H4 (cell line): ENCODE measurements at regions not wholly inside any gene's neighbourhood (a gene's known extent, or its start where the extent isn't known, plus 50 kb on each side); places are given as distances from the start of the nearest gene placed in this dataset.

Experiments used
- DNase-seq: peaks from one replicate; pipeline ENCODE4 v3.0.0-alpha.2; 2015; ENCODE audit warnings: low spot score

DNA sequence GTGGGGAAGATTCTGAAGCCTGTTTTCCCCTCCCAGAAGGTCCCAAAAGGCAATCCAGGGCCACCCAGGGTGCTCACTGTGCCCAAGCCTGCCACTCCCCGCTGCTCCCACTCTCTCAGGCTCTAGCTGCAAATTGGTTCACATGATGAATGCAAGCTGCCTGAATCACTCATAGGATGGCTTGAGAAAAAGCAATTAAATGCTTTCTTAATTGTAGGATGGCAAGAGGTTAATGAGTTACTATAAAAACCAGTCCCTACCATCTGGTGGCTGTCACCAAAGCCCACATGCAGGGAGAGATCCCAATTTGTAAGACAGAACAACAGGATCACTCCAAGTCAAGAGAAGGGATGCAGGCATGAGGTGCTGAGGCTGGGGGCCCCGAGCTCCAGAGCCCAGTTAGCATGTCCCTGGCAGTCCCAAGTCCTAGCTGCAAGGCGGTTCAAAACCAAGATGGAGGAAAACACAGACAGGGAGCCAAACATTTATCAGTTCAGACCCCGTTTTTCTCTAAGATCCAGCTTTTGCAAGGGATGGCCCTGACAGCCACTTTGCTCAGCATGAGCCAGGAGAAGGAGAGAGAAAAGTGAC is 207.1 kb downstream of the UACA start:
- no peak for DNase-seq

DNA sequence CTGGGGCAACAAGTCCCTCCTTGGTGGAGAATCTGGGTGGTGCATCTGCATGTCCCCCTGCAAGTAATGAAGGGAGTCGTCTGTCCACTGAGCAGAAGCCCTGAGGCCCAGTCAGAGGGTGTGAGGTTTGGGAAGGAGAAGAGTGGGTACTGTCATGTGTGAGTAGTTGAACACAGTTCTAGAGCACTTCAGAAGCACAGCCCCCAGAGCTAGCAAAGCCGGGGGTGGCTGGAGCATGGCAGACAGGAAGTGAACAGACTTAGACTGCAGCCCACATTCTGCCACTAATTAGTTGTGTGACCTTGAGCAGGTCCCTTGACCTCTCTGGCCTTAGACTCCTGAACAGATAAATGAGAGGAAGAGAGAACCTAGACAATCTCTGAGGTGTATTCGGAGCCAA is 207.6 kb downstream of the UACA start:
- DNase-seq = no peak

DNA sequence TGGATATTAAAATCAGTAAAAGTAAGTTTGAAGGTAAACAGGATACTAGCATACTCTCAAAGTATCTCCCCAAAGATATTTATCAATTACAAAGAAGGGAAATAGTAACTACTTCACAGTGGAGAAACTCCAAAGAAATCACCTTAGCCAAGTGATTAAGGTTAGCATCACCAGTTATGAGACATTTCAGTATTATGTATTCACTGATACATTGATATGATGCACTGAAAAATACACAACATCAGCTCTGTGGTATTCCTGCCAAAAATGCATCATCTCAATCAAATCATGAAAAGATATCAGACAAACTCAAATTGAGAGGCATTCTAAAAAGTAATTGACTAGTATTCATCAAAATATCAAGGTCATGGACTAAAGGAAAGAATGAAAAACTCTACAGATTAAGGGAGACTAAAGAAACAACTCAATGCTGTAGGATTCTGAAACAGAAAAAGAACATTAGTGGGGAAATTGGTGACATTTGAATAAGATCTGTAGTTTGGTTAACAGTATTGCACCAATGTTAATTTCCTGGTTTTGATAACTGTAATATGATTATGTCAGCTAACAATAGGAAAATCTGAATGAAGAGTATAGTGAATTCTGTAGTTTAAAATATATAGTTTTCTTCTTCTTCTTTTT is 215.4 kb downstream of the UACA start:
- DNase-seq = no peak

DNA sequence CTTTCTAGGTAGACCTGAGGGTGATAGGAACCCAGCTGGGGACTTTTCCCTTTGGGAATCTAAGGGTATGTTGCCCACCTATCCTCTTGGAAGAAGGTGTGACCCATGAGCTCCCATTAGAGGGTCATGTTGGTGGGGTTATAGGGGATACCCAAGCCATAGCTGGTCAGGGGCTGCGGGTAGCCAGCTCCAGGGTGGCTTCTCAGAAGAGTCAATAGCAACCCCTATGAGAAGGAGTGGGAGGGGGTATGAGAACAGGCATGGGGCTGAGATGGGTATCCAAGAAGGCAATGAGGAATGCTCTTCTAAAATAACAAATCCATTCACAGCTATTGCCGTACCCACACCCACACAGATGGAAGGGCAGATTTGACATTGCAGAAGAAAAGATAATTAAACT is 217.8 kb downstream of the UACA start:
- no peak for DNase-seq

DNA sequence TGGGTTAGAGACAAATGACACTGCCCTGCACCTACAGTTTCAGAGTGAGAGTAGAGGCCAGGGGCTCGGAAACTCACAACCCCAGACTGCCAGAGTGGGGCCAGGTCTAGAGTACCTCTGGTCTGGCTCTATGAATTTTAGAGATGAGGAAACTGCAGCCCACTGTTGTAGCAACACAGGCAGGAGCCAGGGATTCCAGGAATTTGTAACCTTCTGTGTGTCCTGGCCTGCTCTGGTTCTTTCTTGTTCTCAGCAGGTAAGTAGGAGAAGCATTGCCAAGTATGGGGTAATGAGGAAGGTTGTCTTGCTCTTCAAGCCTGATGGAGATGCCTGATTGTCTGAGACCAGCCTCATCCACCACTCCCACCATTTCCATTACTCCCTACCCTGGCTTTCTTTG is 221.8 kb downstream of the UACA start:
- no peak for DNase-seq

DNA sequence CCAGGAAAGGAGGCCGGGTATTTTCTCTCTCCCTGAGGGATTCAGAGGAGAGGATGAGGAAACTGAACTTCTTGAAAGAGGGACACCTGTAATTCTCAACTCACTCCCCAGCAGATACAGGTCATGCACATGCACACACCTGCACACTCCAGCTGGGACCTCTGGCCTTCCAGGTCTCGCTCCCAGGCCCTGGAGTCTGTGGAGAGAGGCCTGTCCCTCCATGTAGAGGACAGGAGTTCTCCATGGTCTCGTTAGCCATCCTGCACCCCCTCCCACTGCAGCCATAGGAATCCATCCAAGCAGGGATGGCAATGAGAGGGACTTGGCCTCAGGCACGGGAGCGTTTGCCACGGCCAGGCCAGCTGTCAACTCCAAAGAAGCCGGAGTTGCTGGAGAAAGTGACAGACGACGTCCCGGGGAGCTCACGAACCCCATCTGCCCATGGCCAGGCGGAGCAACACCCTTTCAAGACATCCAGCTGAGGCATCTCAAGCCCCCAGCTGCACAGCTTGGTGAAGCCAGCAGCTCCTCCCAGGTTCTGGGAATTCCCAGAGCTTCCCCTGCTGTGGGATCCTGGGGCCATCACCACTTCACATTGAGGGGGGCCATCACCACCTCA is 223.3 kb downstream of the UACA start:
- no peak for DNase-seq

DNA sequence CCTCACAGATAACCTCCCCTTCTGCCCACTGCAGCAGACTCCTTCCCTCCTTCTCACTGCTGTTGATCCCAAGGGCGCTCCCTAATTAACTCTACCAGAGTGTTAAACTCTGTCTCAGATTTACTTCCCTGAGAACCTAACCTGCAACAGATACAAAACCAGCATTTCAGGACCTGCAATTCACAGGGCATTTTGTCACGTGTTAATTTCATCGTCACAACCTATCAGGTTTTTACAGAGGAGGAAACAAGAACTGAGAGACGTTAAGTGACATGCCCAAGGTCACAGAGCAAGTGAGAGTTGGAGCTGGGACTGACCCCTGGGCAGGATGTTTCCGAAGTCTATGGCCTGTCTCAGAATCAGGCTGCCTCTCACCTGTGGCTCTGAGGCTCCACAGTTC is 223.9 kb downstream of the UACA start:
- DNase-seq = no peak

DNA sequence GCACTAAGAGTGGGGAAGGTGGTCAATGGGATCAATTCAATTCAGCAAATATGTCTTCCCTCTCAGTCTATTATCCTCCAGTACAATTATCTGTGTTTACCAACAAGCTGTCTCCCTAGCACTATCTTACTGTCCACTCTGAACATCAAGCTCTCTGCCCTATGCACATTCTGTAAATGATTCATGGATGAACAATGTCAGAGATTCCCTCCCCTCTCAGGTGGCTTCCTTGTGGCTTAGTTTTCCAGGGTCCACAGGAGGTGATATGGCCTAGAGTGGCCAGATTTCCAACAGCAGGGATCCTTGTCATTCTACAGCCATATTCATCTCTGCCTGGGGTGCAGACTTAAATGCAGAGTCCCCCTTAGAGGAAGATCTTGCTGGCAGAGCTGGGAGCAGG is 225.1 kb downstream of the UACA start:
- DNase-seq = no peak

DNA sequence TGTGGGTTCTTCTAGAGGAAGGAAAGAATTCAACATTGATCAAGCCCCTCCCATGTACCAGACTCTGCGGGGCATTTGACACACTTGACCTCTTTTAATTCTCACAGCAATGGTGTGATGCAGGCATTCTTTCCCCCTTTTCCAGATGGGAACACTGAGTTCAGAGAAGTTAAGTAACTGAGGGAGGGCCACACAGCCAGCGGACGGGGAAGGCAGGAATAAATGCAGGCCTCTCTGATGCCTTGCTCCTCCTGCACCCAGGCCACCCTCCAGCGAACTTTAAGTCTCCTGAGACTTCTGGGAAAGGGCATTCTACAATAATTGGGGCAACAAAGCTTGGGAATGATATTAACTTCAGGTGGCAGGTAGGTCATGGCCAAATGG is 227.4 kb downstream of the UACA start:
- DNase-seq = no peak

DNA sequence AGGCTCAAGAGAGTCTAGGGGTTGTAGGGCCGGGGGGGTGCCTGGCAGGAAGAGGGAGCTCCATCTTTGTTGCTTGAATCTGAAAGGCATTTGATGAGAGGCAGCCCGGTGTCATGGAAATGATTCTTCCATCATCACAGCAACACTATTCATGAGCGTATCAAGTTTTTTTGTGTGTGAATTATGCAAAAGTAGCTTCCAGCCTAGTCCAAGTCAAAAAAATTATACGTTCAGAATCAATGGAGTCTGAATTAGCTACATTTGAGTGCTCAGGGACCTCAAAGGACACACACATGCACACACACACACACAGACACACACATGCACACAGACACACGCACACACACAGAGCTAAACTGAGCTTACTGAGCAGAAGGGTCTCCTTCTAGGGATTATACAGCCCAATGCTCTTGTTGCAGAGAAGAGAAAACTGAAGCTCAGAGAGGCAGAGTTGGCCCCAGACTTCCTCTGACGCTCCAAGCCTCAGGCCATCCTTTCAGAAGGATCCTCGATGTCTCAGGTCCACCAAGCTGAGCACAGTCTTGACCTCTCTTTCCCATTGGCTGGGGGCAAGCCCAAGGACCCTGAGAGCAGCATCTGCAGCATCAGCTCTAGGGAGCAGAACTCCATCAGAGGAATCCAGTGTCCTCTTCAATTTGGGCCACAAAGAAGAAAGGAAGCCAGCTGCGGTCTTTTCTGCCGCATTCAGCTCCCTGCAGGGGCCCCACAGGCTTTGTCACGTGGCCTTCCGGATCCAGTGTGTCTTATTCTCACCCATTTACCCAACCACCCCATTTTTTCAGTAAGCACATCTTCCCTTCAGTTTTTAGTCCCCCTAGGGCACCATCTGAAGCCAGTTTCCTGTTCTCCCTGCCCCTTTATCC is 228.0 kb downstream of the UACA start:
- DNase-seq = no peak

DNA sequence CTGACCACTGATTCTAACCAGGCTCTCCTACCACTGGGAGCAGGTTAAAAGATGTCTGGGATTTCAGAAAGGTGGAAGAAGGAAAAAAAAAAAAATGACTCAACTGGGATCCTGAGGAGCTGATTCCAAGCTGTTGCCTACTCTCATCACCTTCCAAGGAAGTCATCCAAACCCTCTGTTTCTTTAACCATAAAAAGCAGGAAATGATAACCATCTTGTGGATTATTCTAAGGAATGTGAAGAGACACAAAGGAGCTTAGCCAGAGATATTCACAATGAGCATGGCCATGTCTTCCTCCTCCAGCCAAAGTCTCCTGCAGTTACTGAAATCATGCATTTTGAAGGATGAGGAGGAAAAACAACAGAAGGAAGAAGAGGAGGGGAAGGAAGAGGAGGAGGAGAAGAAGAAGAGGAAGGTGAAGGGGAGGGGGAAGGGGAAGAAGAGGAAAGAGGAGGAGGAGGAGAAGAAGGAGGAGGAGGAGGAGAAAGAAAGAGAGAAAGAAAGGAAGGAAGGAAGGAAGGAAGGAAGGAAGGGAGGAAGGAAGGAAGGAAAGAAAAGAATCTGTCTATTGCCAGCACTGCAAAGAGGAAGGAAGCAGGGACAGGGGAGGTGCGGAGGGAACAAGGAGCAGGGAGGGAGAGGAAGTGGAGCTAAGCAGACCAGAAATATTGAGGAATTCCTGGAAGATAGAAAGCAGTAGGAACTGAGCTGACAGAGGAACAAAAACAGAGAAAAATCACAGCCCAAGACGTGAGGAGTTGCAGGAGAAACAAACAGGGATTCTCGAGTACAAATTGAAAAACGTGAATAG is 229.2 kb downstream of the UACA start:
- DNase-seq = no peak

DNA sequence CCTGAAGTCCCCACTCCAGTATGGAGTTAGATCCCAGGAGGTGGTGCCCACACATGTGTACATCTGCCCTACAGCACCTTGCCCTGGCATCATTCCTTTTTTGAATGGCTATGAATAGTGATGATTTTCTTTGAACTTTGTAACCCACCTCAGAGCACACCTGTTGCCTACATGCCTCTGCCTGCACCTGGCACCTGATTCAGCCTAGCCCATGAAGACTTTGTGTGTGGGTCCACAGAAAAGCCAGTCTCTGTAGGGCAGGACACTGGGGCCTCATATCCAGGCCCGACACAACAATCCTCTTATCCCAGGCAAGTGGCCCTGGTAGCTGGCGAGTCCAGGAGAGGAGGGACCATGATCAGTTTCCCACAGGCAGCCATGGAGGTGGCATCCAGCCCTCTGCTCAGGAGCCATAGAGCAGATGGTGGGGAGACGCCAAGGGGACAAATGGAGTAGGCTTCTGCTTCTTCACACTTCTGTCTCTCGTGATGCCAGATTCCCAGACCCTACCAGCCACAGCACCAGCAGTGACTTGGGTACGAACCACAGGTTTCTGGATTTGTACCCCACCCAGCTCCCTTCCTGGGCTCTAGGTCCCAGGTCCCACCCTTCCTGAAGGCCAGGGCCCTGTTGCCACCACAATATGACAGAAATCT is 230.7 kb downstream of the UACA start:
- DNase-seq = no peak

DNA sequence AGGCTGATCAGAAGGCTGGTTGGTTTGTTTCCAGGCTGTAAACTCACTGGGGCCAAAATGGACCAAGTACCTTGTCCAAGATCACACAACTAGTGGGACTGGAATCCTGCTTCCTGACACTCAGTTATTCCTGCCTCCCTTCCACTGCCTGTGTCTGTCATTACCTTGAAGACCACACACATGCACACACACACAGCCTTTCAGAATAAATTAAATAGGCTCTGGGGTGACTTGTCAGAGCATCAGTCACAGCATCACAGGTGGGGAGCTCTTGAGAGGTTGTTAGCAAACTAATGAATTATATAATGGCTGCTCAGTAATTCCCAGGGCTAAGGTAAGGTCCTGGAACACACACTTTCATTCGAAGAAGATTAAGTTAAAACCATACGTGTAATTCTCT is 231.8 kb downstream of the UACA start:
- DNase-seq = no peak

DNA sequence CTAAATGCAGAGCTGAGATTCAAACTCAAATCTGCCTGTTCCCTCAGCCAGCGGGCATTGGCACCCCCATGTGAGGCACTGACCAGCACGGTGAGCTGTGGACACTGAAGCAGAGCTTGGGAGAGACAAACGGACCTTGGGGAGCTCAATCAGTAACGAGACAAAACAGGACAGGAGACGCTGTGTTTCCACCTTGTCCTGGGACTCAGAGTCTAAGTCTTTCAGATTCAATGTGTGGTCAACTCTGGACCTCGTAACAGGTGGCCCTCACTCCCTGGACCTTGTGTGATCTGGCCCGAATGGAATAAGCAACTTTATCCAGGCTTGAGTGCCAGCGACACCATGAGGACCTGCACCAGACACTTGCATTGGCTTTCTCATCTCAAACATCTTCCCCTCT is 232.5 kb downstream of the UACA start:
- DNase-seq = no peak

DNA sequence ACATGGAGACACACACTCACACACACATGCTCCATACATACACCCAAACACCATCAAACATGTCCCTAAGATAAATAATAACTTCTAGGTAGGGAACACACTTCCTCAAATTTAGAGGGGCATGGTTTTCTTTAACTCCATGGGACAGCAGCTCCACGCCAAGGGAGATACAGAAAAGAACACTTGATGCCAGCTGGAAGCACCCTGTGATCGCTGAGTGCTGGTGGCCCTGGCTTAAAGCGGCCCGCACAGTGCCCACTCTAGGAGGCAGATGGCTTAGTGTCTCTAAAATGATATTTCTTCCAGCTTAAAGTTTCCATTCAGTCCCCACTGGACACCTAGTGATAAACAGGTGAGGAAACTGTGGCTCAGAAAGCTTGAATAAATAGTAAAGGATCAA is 232.9 kb downstream of the UACA start:
- no peak for DNase-seq

DNA sequence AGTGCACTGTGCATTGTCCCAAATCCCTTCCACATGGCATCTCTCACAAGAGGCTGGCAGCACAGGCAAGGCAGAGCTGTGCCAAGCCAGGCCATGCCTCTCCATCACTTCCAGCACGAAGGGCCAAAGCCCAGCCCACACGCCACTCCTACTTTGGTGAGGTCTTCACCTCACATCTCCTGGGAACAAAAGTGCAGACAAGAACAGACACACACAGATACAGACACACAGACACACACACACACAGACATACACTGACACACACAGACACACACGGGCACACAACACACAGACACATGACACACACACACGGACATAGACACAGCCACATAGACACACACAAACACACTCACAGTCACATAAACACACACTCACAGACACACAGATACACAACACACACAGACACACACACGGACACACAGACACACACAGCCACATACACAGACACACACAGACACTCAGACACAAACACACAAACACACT is 233.3 kb downstream of the UACA start:
- no peak for DNase-seq

DNA sequence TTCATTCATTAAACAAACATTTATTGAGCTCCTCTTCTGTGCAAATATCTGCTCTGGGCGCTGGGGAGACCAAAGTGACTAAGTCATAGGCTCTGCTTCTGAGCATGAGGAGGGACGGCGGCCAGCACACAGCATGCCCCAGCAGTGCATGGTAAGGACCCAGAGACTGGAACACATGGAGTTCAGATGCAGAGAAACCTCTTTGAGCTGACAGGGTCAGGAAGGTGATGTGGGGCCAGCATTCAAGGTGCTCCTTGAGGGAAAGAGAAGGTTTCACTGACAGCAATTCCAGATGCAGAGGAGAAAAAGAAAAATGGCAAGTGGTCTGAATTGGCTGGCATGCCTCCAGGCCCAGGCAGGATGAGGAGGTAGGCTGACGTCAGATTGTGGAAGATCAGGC is 234.5 kb downstream of the UACA start:
- no peak for DNase-seq

DNA sequence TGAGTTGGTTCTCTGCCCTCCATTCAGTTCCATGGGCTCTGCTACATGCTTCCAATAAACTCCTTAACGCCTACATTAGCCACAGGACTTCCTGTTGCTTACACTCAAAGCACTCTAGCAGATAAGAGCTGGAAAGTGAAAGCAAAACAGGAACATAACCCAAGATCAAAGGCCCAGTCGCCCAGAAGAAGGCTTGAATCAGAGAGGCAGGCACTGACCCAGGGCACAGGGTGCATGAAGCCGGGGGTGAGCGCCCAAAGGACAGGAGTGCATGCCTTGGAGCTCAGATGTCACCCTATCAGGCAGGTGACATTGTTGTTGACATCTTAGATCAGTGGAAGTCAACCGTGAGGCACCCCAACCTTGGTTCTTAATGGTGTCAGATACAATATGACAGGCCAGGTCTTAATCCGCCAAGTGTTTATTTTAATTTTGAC is 235.1 kb downstream of the UACA start:
- peak; percentile 86 for DNase-seq

DNA sequence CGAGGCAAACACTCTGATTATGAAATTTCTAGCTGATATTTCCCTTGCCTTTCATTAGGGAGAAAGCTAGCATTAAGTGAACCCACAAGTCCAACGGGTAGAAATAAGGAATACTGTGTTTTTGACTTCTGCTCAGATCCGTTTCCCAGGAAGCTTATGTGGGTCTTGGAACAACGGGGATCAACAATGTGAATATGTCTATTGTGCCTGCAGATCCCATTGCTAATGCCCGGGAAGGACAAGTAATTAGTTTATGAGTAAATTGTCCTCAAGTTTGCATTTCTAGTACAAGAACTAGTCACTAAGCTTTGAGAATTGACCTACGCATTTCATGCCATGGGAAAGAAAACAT is 236.4 kb downstream of the UACA start:
- no peak for DNase-seq

DNA sequence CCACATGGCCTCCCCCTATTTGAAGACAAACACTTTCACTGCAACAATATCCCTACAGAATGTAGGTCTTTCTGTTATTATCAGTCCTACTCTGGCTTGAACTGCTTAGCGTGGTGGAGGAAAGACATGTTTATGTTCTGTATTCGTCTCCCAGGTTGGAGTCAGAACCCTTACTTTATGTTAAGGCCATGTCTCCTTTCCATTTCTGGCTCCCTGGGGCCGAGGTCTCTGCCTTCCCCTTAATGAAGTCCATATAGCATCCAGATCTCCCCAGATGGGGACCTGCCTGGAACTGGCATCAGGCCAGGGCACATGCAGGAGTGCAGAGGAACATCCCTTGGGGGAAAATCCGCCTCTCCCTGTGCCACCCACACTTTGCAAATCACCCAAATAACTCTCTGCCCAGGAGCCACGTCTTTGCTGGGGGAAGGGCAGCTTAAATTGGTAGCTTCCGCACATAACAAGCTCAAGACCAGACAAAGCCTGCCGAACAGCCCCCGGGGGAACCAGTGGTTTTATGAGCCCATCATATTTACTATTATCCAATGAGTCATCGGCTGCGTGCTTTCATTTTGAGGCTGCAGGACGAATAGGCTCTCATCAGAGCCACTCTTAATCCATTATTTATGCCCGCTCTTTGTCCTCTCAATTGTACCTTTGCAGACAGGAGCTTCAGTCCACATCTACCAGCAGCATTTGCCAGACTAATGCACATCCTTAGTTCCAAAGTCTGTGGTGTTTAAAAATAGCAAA is 237.0 kb downstream of the UACA start:
- peak; percentile 88 for DNase-seq

DNA sequence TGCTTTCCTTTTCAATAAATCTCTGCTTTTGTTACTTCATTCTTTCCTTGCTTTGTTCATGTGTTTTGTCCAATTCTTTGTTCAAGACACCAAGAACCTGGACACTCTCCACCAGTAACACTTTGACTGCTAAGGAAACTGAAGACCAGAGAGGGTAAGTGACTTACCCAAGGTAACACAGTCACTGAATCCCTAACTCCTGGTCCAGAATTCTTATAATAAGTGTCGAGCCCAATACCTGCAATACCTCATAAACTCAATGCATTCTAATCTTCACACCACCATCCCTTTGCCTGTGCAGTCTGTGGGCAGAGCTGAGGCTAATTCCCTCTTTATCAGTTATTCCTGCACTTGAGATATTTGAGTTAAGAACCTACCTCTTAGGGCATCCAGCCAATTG is 237.8 kb downstream of the UACA start:
- no peak for DNase-seq
